ENCODE measurements at regions not wholly inside any gene's neighbourhood (a gene's known extent, or its start where the extent isn't known, plus 50 kb on each side); places are given as distances from the start of the nearest gene placed in this dataset.

DNA sequence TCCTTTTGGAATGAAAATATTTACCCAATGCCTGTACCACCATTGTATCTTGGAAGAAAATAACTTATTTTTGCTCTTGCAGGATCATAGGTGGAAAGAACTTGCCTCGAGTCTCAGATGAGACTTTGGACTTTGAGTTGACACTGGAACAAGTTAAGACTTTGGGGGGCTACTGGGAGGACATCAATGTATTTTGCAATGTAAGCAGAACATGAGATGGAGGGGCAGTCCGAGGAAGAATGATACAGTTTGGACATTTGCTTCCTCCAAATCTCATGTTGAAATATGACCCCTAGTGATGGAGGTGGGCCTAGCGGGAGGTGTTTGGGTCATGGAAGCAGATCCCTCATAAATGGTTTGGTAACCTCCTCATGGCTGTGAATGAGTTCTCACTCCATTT, 1428.6 kb downstream of the ZPLD1 start:
- no TSS peak for BruUV-seq (replicated peaks)
- Histone ChIP-seq H3K4me3 (ENCODE audit: low read depth, low read length) (no peak overlapping the region), H3K9me3 (no peaks in the 10 kb centered on the region), H3K4me1 (no peaks in the 10 kb centered on the region), H3K36me3 (ENCODE audit: control insufficient read depth, insufficient read depth, low read length) (no peaks in the 10 kb centered on the region), H3K27me3 (replicated peaks; ENCODE audit: control insufficient read depth, insufficient read depth, low read length) (no peaks in the 10 kb centered on the region)
- Mint-ChIP-seq H3K36me3 (ENCODE audit: insufficient read depth, unreplicated experiment) (no peaks in the 10 kb centered on the region), H3K9me3 (ENCODE audit: unreplicated experiment) (no peaks in the 10 kb centered on the region), H3K4me3 (ENCODE audit: unreplicated experiment) (no peak overlapping the region), H3K27ac (ENCODE audit: unreplicated experiment) (no peak overlapping the region), H3K4me1 (ENCODE audit: low read depth, unreplicated experiment) (no peaks in the 10 kb centered on the region), H3K27me3 (ENCODE audit: insufficient read depth, unreplicated experiment) (peaks cover 4% of the 10 kb centered on the region)
- TF ChIP-seq, protein P1, sequence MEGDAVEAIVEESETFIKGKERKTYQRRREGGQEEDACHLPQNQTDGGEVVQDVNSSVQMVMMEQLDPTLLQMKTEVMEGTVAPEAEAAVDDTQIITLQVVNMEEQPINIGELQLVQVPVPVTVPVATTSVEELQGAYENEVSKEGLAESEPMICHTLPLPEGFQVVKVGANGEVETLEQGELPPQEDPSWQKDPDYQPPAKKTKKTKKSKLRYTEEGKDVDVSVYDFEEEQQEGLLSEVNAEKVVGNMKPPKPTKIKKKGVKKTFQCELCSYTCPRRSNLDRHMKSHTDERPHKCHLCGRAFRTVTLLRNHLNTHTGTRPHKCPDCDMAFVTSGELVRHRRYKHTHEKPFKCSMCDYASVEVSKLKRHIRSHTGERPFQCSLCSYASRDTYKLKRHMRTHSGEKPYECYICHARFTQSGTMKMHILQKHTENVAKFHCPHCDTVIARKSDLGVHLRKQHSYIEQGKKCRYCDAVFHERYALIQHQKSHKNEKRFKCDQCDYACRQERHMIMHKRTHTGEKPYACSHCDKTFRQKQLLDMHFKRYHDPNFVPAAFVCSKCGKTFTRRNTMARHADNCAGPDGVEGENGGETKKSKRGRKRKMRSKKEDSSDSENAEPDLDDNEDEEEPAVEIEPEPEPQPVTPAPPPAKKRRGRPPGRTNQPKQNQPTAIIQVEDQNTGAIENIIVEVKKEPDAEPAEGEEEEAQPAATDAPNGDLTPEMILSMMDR (IDR thresholded peaks at IDR 0.05; ENCODE audit: insufficient read depth in 1 of 2, low read depth in 1 of 2, low read length in 1 of 2, severe bottlenecking in 1 of 2, unreplicated experiment in 1 of 2) = no peak
- CTCF ChIA-PET = no interaction called here
- intact Hi-C loops (cut with micrococcal nuclease; ENCODE audit: unreplicated experiment) = no loop called here
- DNase-seq = no peak
- POLR2A ChIA-PET = no interaction called here

DNA sequence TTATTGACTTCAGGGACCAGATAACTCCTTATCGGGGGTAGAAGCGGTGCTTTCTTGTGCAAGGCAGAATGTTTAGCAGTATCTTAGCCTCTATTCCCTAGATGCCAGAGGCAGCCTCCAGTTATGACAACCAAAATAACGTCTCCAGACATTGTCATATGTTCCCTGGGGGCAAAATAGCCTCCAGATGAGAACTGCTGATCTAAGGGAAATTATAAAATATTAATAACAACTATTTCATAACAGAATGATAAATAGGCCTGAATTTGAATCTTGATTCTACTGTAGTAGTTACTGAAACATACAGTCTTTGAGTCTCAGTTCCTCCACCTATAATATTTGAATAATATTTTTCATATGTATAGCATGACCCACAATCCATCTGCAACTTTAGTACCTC, 1431.3 kb downstream of the ZPLD1 start:
- TF ChIP-seq, protein P1 (IDR thresholded peaks at IDR 0.05; ENCODE audit: insufficient read depth in 1 of 2, low read depth in 1 of 2, low read length in 1 of 2, severe bottlenecking in 1 of 2, unreplicated experiment in 1 of 2) = no peak
- no peak overlapping the region for H3K27ac Mint-ChIP-seq (ENCODE audit: unreplicated experiment)
- intact Hi-C loops (cut with micrococcal nuclease; ENCODE audit: unreplicated experiment) = no loop called here
- no peak overlapping the region for H3K4me3 ChIP-seq (ENCODE audit: low read depth, low read length)
- no peaks in the 10 kb centered on the region for H3K4me1 Mint-ChIP-seq (ENCODE audit: low read depth, unreplicated experiment)
- peaks cover 4% of the 10 kb centered on the region for H3K27me3 Mint-ChIP-seq (ENCODE audit: insufficient read depth, unreplicated experiment)
- ChIA-PET POLR2A (no interaction called here), CTCF (no interaction called here)
- H3K36me3 Mint-ChIP-seq (ENCODE audit: insufficient read depth, unreplicated experiment) = no peaks in the 10 kb centered on the region
- no TSS peak for BruUV-seq (replicated peaks)
- no peaks in the 10 kb centered on the region for H3K4me1 ChIP-seq
- H3K27me3 ChIP-seq (replicated peaks; ENCODE audit: control insufficient read depth, insufficient read depth, low read length) = no peaks in the 10 kb centered on the region
- H3K4me3 Mint-ChIP-seq (ENCODE audit: unreplicated experiment) = no peak overlapping the region
- H3K9me3 ChIP-seq = no peaks in the 10 kb centered on the region
- DNase-seq = no peak
- H3K9me3 Mint-ChIP-seq (ENCODE audit: unreplicated experiment) = no peaks in the 10 kb centered on the region
- H3K36me3 ChIP-seq (ENCODE audit: control insufficient read depth, insufficient read depth, low read length) = no peaks in the 10 kb centered on the region

DNA sequence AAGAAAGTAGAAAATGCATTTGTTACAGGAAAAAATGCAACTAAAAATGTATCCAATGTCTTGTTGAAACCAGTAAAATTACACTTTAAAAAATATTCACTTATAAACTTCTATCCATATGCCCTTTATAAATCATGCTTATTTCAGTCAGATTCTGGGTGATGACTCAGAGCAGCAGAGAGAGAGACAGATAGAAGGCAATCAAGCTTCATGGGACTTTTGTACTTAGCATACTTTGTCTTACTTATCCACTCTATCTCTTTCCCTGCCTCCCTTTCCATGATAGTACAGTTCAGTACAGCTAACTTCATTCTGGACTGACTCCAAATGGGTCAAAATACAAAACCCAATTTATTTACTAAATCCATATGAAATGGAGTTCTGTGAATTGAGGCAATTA, 1438.2 kb downstream of the ZPLD1 start:
- no peaks in the 10 kb centered on the region for H3K9me3 ChIP-seq
- no peak for DNase-seq
- no peaks in the 10 kb centered on the region for H3K4me1 Mint-ChIP-seq (ENCODE audit: low read depth, unreplicated experiment)
- TF ChIP-seq, protein P1 (IDR thresholded peaks at IDR 0.05; ENCODE audit: insufficient read depth in 1 of 2, low read depth in 1 of 2, low read length in 1 of 2, severe bottlenecking in 1 of 2, unreplicated experiment in 1 of 2) = no peak
- POLR2A ChIA-PET = no interaction called here
- H3K4me3 Mint-ChIP-seq (ENCODE audit: unreplicated experiment) = no peak overlapping the region
- H3K4me3 ChIP-seq (ENCODE audit: low read depth, low read length) = no peak overlapping the region
- H3K9me3 Mint-ChIP-seq (ENCODE audit: unreplicated experiment) = no peaks in the 10 kb centered on the region
- no TSS peak for BruUV-seq (replicated peaks)
- intact Hi-C loops (cut with micrococcal nuclease; ENCODE audit: unreplicated experiment) = no loop called here
- CTCF ChIA-PET = no interaction called here
- H3K27ac Mint-ChIP-seq (ENCODE audit: unreplicated experiment) = no peak overlapping the region
- no peaks in the 10 kb centered on the region for H3K36me3 ChIP-seq (ENCODE audit: control insufficient read depth, insufficient read depth, low read length)
- H3K36me3 Mint-ChIP-seq (ENCODE audit: insufficient read depth, unreplicated experiment) = no peaks in the 10 kb centered on the region
- H3K4me1 ChIP-seq = no peaks in the 10 kb centered on the region
- no peaks in the 10 kb centered on the region for H3K27me3 Mint-ChIP-seq (ENCODE audit: insufficient read depth, unreplicated experiment)
- H3K27me3 ChIP-seq (replicated peaks; ENCODE audit: control insufficient read depth, insufficient read depth, low read length) = no peaks in the 10 kb centered on the region

Data from Caco-2 (cell line).